ENCODE measurements at regions not wholly inside any gene's neighbourhood (a gene's known extent, or its start where the extent isn't known, plus 50 kb on each side); places are given as distances from the start of the nearest gene placed in this dataset.

DNA sequence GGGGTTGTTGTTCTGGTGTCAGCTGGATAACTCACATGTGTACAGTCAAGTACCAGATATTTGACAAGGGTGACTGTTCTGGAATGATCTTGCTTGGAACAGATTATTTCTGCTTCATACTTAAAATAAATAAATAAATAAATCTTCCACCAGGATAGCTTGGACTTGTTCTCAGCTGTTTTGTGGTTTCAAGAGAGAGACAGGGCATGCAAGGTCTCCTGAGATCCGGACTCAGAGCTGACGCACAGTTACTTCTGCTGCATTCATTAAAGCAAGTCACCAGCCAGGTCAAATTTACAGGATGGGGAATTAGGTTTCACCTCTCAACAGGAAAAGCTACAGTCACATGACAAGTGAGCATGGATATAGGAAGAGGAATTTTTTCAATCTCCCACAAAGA, 285.0 kb upstream of the SPTLC3 start:
- Histone ChIP-seq H3K4me3 (ENCODE audit: insufficient read depth, low read depth, low read length) (no peak overlapping the region), H3K4me1 (ENCODE audit: insufficient read depth, low read length) (no peaks in the 10 kb centered on the region), H3K79me2 (ENCODE audit: insufficient read depth, low read length) (no peaks in the 10 kb centered on the region), H3K9me3 (ENCODE audit: insufficient read depth, low read depth, low read length) (no peaks in the 10 kb centered on the region), H3K27me3 (ENCODE audit: insufficient read depth, low read length) (no peaks in the 10 kb centered on the region), H3K36me3 (ENCODE audit: insufficient read depth, low read length) (no peaks in the 10 kb centered on the region), H2AFZ (ENCODE audit: low read depth, low read length) (no peak overlapping the region), H3K9ac (ENCODE audit: low read length) (no peak overlapping the region), H3K4me2 (ENCODE audit: low read length) (no peak overlapping the region), H4K20me1 (ENCODE audit: insufficient read depth, low read length) (no peaks in the 10 kb centered on the region), H3K27ac (ENCODE audit: low read depth, low read length) (no peak overlapping the region)
- Mint-ChIP-seq H3K9me3 (ENCODE audit: unreplicated experiment) (no peaks in the 10 kb centered on the region), H3K36me3 (ENCODE audit: low read depth, unreplicated experiment) (no peaks in the 10 kb centered on the region), H3K4me1 (ENCODE audit: low read depth, unreplicated experiment) (no peaks in the 10 kb centered on the region), H3K27me3 (ENCODE audit: low read depth, unreplicated experiment) (no peaks in the 10 kb centered on the region), H3K4me3 (ENCODE audit: unreplicated experiment) (no peak overlapping the region), H3K27ac (ENCODE audit: unreplicated experiment) (no peak overlapping the region)
- TF ChIP-seq, protein P1, sequence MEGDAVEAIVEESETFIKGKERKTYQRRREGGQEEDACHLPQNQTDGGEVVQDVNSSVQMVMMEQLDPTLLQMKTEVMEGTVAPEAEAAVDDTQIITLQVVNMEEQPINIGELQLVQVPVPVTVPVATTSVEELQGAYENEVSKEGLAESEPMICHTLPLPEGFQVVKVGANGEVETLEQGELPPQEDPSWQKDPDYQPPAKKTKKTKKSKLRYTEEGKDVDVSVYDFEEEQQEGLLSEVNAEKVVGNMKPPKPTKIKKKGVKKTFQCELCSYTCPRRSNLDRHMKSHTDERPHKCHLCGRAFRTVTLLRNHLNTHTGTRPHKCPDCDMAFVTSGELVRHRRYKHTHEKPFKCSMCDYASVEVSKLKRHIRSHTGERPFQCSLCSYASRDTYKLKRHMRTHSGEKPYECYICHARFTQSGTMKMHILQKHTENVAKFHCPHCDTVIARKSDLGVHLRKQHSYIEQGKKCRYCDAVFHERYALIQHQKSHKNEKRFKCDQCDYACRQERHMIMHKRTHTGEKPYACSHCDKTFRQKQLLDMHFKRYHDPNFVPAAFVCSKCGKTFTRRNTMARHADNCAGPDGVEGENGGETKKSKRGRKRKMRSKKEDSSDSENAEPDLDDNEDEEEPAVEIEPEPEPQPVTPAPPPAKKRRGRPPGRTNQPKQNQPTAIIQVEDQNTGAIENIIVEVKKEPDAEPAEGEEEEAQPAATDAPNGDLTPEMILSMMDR (IDR thresholded peaks at IDR 0.05; ENCODE audit: insufficient read depth, low read depth, low read length): no peak
- no peak for TF ChIP-seq EZH2 (IDR thresholded peaks at IDR 0.05; ENCODE audit: insufficient read depth, low read length)
- FAIRE-seq (no peak), DNase-seq (ENCODE audit: low read depth) (no peak)

DNA sequence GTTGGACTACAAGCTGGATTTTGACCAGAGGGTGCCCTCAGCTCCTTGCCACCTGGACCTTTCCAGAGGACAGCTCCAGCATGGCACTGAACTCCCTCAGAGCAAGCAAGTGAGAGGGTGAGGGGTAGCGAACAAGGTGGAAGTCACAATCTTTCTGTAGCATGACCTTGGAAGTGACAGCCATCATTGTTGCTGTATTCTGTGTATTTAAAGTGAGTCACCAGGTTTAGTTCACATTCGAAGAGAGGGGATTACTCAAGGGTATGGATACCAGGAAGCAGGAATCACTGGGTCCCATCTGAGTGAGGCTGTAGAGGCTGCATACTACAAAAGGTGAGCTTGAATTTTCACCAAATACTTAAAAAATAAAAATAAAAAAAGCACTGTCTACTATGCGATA, 280.0 kb upstream of the SPTLC3 start:
- Histone ChIP-seq H3K27ac (ENCODE audit: low read depth, low read length) (no peak overlapping the region), H3K79me2 (ENCODE audit: insufficient read depth, low read length) (no peaks in the 10 kb centered on the region), H3K36me3 (ENCODE audit: insufficient read depth, low read length) (no peaks in the 10 kb centered on the region), H3K9me3 (ENCODE audit: insufficient read depth, low read depth, low read length) (no peaks in the 10 kb centered on the region), H3K4me3 (ENCODE audit: insufficient read depth, low read depth, low read length) (no peak overlapping the region), H4K20me1 (ENCODE audit: insufficient read depth, low read length) (no peaks in the 10 kb centered on the region), H3K4me1 (ENCODE audit: insufficient read depth, low read length) (no peaks in the 10 kb centered on the region), H3K27me3 (ENCODE audit: insufficient read depth, low read length) (no peaks in the 10 kb centered on the region), H3K9ac (ENCODE audit: low read length) (no peak overlapping the region), H2AFZ (ENCODE audit: low read depth, low read length) (no peak overlapping the region), H3K4me2 (ENCODE audit: low read length) (no peak overlapping the region)
- Mint-ChIP-seq H3K36me3 (ENCODE audit: low read depth, unreplicated experiment) (no peaks in the 10 kb centered on the region), H3K9me3 (ENCODE audit: unreplicated experiment) (no peaks in the 10 kb centered on the region), H3K27ac (ENCODE audit: unreplicated experiment) (no peak overlapping the region), H3K4me1 (ENCODE audit: low read depth, unreplicated experiment) (no peaks in the 10 kb centered on the region), H3K4me3 (ENCODE audit: unreplicated experiment) (no peak overlapping the region), H3K27me3 (ENCODE audit: low read depth, unreplicated experiment) (no peaks in the 10 kb centered on the region)
- FAIRE-seq (no peak), DNase-seq (ENCODE audit: low read depth) (no peak)
- TF ChIP-seq EZH2 (IDR thresholded peaks at IDR 0.05; ENCODE audit: insufficient read depth, low read length): no peak
- TF ChIP-seq, protein P1 (IDR thresholded peaks at IDR 0.05; ENCODE audit: insufficient read depth, low read depth, low read length): no peak

DNA sequence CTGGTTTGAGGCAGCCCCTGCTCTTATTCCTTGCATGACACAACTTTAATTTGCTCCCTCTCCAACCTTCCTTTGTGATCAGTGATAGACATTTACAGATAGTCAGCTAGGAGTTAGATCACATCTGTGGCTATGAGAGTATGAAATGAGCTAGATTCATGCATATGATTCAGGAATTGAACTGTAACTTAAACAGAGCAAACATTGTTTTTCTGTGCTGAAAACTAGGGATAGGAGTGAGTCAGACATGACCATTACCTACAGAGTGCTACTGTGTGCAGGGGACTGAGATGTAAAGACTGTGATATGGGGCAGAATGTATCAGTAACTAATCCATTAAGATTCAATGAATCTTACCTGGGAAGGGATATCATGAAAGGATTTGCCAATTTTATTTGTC, 279.4 kb upstream of the SPTLC3 start:
- Histone ChIP-seq H3K79me2 (ENCODE audit: insufficient read depth, low read length) (no peaks in the 10 kb centered on the region), H3K4me3 (ENCODE audit: insufficient read depth, low read depth, low read length) (no peak overlapping the region), H4K20me1 (ENCODE audit: insufficient read depth, low read length) (no peaks in the 10 kb centered on the region), H3K27ac (ENCODE audit: low read depth, low read length) (no peak overlapping the region), H2AFZ (ENCODE audit: low read depth, low read length) (no peak overlapping the region), H3K9ac (ENCODE audit: low read length) (no peak overlapping the region), H3K36me3 (ENCODE audit: insufficient read depth, low read length) (no peaks in the 10 kb centered on the region), H3K27me3 (ENCODE audit: insufficient read depth, low read length) (no peaks in the 10 kb centered on the region), H3K4me1 (ENCODE audit: insufficient read depth, low read length) (no peaks in the 10 kb centered on the region), H3K9me3 (ENCODE audit: insufficient read depth, low read depth, low read length) (no peaks in the 10 kb centered on the region), H3K4me2 (ENCODE audit: low read length) (no peak overlapping the region)
- Mint-ChIP-seq H3K36me3 (ENCODE audit: low read depth, unreplicated experiment) (no peaks in the 10 kb centered on the region), H3K27me3 (ENCODE audit: low read depth, unreplicated experiment) (no peaks in the 10 kb centered on the region), H3K9me3 (ENCODE audit: unreplicated experiment) (no peaks in the 10 kb centered on the region), H3K27ac (ENCODE audit: unreplicated experiment) (no peak overlapping the region), H3K4me3 (ENCODE audit: unreplicated experiment) (no peak overlapping the region), H3K4me1 (ENCODE audit: low read depth, unreplicated experiment) (no peaks in the 10 kb centered on the region)
- FAIRE-seq: no peak
- TF ChIP-seq, protein P1 (IDR thresholded peaks at IDR 0.05; ENCODE audit: insufficient read depth, low read depth, low read length): no peak
- no peak for TF ChIP-seq EZH2 (IDR thresholded peaks at IDR 0.05; ENCODE audit: insufficient read depth, low read length)
- no peak for DNase-seq (ENCODE audit: low read depth)
